Stimulated activated naive CD4-positive, alpha-beta T cell (primary cell): ENCODE measurements at regions not wholly inside any gene's neighbourhood (a gene's known extent, or its start where the extent isn't known, plus 50 kb on each side); places are given as distances from the start of the nearest gene placed in this dataset.

Experiments
- DNase-seq, 6 experiments: peaks; one replicate each; lab custom pipeline; 2025; lab: John Stamatoyannopoulos, UW

DNA sequence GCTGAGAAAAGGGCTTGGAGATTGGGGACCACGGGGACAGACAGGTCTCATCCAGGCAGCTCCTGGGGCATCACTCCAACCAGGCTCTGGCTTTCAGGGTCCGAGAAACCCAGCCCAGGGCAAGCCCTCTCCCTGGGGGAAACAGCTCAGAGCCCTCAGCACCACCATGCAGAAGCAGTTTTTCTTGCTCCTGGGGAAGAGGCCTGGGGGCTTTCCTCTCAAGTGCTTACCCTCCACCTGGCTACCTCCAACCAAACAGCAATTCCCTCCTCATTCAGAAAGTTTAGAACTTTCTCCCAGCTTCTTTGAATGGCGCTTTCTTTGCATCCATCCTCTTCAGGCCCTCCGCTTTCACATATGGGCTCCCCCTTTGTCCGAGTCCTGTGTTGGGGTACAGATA, 110.4 kb upstream of the PHACTR3 start:
- no peak for DNase-seq

DNA sequence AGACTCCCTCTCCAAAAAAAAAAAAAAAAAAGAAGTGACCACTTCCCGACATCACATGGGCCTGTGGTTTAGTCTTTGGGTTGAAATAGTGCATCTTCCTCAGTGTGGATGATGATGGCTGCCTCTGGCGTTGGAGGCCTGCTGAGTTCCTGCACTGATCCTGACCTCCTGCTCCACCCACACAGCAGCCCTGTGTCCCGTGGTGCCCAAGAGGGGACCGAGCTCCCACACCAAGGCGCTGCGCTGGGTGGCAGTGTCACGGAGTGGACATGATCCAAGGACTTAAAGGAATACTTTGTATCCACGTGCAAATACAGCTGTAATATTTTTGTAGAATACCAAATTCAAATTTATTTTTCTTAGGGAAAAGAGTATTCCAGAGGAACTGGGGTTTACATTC, 109.2 kb upstream of the PHACTR3 start:
- no peak for DNase-seq

DNA sequence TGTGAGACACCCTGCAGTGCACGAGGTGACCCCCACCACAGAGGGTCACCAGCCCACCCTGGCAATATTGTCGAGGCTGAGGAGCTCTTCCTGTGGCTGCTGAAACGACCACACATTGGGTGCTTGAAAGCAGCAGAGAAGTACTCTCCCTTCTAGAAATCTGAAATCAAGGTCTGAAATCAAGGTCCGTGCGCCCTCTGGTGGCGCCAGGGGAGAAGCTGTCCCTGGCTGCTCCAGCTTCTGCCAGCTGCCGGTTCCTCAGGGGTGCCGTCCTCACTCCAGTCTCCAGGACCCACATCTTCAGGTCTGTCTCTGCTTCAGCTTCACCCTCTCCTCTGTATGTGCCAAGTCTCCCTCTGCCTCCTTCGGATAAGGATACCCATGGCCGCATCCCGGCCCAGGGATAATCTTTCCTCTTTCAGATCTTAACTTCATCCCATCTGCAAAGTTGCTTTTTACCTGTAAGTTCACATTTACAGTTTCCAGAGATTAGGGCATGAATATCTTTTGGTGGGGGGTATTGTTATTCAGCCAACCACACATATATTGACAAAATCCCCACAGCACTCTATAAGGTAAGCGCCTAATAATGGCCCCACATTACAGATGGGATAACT, 108.3 kb upstream of the PHACTR3 start:
- peak; percentile 37 to 70 (median 52) for DNase-seq

DNA sequence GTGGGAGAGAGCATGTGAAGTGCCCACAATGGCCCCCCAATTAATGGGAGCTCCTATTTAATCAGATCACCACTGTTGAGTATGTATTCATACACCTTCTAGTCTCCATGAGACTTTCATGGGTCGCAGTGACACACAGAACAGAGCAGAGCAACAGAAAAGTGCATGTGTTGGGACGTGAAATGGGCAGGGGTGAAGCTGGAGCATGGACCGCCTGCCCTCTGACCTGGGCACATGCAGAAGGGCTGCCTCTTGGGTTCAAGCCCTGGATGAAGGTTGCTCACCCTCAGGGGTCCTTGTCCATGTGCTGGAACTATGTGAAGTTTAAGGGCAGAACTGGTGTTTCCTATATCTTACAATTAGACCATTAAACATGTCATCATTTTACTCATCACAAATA, 106.0 kb upstream of the PHACTR3 start:
- DNase-seq, result no peak

- no peak for DNase-seq
Measured at GRCh38 chr20:59499863-59500262, 104.5 kb upstream of the PHACTR3 start.

GRCh38 chr20:59508729-59509128, 95.6 kb upstream of the PHACTR3 start:
- no peak for DNase-seq

DNA sequence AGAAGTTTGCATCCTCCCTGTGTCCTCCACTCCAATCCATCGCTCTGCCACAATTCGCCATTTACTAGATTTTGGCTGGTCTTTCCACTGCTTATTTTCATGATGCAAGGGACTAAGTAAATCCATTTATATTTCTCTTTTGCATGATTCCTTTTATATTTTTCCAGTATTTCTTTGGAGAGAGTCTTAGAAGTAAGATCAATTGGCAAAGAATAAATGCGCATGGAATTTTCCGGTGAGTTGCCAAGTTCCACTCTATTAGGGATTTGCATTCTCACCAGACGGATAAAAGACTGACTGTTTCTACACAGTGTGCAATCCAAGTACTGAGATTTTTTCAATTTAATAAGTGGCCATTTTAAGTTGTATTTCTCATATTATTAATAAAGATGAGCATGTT, 91.7 kb upstream of the PHACTR3 start:
- DNase-seq, result no peak

- DNase-seq, result no peak
Measured at GRCh38 chr20:59514554-59514953, 89.8 kb upstream of the PHACTR3 start.

GRCh38 chr20:59515013-59515905, 89.1 kb upstream of the PHACTR3 start:
- no peak for DNase-seq

DNA sequence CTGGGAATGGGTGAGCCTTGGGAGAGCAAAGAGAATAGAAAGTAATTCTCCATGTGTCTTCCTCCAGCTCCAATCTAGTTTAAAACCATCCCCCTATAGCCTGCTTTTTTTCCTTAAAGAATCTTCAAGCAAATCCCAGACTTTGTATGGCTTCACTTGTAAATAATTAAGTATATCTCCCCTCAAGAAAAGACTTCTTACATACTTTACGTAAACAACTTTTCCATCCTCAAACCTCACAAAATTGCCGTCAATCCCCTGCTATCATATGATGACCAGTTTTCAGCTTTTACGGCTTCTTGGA, 88.5 kb upstream of the PHACTR3 start:
- no peak for DNase-seq

- peak in 4 of 6 experiments; percentile 3 to 27 (median 15) for DNase-seq
Measured at GRCh38 chr20:59518881-59519706, 85.2 kb upstream of the PHACTR3 start.

DNA sequence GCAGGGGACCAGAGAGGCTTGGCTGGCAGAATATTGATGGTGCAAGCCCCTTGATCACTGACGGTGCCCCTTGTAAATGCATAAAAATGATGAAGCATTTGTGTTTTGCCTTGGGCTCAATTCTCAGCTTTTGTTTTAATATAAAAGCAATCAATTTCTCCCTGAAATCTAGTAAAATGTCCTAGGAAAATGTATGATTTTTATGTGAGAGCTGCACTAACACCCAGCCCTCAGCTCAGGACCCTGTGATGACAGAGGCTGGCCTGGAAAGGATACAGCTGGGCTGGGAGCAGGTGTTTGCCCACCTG, 84.7 kb upstream of the PHACTR3 start:
- DNase-seq, result no peak

GRCh38 chr20:59520814-59521213, 83.5 kb upstream of the PHACTR3 start:
- no peak for DNase-seq

DNA sequence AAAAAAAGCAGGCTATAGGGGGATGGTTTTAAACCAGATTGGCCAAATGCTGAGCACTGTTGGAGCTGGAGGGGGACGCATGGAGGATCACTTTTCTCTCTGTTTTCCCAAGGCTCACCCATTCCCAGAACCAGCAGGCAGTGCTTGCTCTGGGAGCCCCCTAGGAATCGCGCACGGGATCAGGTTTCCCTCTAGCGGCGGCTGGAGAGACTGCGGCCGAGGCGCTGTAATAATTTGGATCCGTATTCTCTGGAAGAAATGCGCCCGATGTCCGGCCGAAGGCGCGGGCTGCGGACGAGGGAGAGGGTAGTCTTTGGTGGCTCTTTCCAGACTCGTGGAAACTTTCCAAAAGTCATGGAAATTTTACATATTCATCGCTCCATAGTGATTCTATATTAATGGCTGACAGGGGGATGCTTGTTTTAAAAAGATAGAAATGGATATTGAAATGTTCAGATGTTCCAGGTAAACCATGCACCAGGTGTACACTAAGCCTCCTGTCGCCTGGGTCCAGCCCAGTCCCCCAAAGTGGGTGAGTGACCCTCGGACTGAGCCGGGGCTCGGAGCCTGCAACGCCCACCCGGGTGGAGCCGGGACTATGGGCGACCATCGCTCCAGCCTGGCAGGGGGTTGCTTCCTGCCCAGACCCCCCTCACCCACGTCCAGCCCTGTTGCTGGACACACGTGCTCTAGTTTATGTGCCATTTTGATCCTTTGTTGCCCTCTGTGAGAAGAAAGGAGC, 78.7 kb upstream of the PHACTR3 start:
- no peak for DNase-seq

DNA sequence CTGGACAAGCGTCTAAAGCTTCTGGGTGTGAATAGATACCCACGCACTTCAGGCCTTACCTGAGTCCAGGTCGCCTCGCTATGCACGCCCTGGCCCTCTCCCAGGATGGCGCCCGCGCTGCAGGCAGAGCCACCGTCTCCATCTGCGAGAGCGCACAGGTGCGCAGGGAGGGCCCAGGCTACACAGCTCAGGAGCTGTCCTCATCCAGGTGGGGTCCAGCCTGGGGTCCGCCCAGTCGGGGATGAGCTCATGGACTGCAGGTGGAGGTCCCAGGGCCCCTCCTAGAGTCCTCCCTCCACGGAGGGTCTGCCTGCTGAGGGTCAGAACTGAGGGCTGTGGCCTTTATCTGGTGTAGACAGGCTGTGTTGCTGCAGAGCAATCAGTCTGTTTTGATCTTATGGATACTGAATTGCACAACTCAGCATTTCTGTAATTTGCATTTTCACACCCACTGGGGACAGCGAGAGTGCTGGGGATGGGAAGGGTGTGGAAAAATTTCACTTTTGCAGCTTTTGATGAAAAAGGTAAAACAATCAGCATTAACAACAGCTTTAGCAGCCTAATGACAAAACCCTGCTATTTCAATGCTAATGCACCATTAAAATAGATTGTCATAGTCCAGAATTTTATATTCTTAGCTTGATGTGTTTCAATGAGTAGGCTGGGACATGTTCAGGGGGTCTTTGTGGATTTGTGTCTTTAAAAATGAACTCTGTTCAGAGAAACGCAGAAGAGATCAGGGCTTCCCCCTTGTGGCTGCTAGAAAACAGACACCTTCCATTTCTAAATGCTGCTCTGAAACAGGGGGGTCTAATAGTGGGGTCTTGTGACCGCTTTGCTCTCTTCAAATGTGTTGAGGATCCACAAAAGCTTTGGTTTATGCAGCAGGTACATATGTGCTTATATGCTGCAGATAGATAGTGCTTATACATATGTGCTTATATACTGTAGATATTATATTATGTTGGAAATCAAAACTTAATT, 77.8 kb upstream of the PHACTR3 start:
- no peak for DNase-seq

GRCh38 chr20:59530782-59531181, 73.6 kb upstream of the PHACTR3 start:
- no peak for DNase-seq

- no peak for DNase-seq
Measured at GRCh38 chr20:59537991-59538390, 66.3 kb upstream of the PHACTR3 start.

GRCh38 chr20:59547596-59547995, 56.7 kb upstream of the PHACTR3 start:
- no peak for DNase-seq
